ENCODE measurements at regions not wholly inside any gene's neighbourhood (a gene's known extent, or its start where the extent isn't known, plus 50 kb on each side); places are given as distances from the start of the nearest gene placed in this dataset.

- no peak for ATAC-seq
These were observed 367.6 kb upstream of the DDI1 start for GRCh38 chr11:103668859-103669258.

- ATAC-seq, result no peak
These were observed 365.2 kb upstream of the DDI1 start for GRCh38 chr11:103671143-103671651.

GRCh38 chr11:103673773-103674172 lies 362.7 kb upstream of the DDI1 start:
- ATAC-seq, result no peak

- no peak for ATAC-seq
These were observed 360.0 kb upstream of the DDI1 start for GRCh38 chr11:103676413-103676812.

GRCh38 chr11:103680826-103681225 lies 355.6 kb upstream of the DDI1 start:
- ATAC-seq, result no peak

- no peak for ATAC-seq
These were observed 354.6 kb upstream of the DDI1 start for GRCh38 chr11:103681855-103682254.

GRCh38 chr11:103682318-103683184 lies 353.9 kb upstream of the DDI1 start:
- peak; percentile 41 to 80 for ATAC-seq

- ATAC-seq, result no peak
These were observed 352.9 kb upstream of the DDI1 start for GRCh38 chr11:103683576-103683975.

- ATAC-seq, result peak in 1 of 2 donors; percentile 9
These were observed 347.5 kb upstream of the DDI1 start for GRCh38 chr11:103688924-103689323.

GRCh38 chr11:103690356-103690755 lies 346.1 kb upstream of the DDI1 start:
- ATAC-seq, result no peak

GRCh38 chr11:103696123-103696522 lies 340.3 kb upstream of the DDI1 start:
- no peak for ATAC-seq

- no peak for ATAC-seq
These were observed 337.2 kb upstream of the DDI1 start for GRCh38 chr11:103699216-103699615.

- no peak for ATAC-seq
These were observed 336.8 kb upstream of the DDI1 start for GRCh38 chr11:103699656-103700055.

- no peak for ATAC-seq
These were observed 335.8 kb upstream of the DDI1 start for GRCh38 chr11:103700622-103701021.

- ATAC-seq, result no peak
These were observed 333.0 kb upstream of the DDI1 start for GRCh38 chr11:103703437-103703836.

- no peak for ATAC-seq
These were observed 332.5 kb upstream of the DDI1 start for GRCh38 chr11:103703954-103704353.

- no peak for ATAC-seq
These were observed 330.8 kb upstream of the DDI1 start for GRCh38 chr11:103705642-103706041.

GRCh38 chr11:103709371-103709770 lies 327.1 kb upstream of the DDI1 start:
- no peak for ATAC-seq

- no peak for ATAC-seq
These were observed 322.2 kb upstream of the DDI1 start for GRCh38 chr11:103714246-103714645.

- ATAC-seq, result no peak
These were observed 320.1 kb upstream of the DDI1 start for GRCh38 chr11:103716363-103716762.

- ATAC-seq, result no peak
These were observed 309.2 kb upstream of the DDI1 start for GRCh38 chr11:103727262-103727661.

- no peak for ATAC-seq
These were observed 306.8 kb upstream of the DDI1 start for GRCh38 chr11:103729617-103730016.

GRCh38 chr11:103730131-103730940 lies 306.1 kb upstream of the DDI1 start:
- no peak for ATAC-seq

- ATAC-seq, result no peak
These were observed 304.8 kb upstream of the DDI1 start for GRCh38 chr11:103731670-103732069.
